Myocyte (in vitro differentiated cells): ENCODE measurements at regions not wholly inside any gene's neighbourhood (a gene's known extent, or its start where the extent isn't known, plus 50 kb on each side); places are given as distances from the start of the nearest gene placed in this dataset.
"Not testable (repeated sequence)": the region's sequence is repeated elsewhere in the genome, so short reads cannot be mapped to it uniquely, and the experiment has no call there.

ENCODE experiments used
- DNase-seq: peaks from one replicate; pipeline ENCODE4 v3.0.0-alpha.2; 2012; ENCODE audit warnings: low read depth

DNA sequence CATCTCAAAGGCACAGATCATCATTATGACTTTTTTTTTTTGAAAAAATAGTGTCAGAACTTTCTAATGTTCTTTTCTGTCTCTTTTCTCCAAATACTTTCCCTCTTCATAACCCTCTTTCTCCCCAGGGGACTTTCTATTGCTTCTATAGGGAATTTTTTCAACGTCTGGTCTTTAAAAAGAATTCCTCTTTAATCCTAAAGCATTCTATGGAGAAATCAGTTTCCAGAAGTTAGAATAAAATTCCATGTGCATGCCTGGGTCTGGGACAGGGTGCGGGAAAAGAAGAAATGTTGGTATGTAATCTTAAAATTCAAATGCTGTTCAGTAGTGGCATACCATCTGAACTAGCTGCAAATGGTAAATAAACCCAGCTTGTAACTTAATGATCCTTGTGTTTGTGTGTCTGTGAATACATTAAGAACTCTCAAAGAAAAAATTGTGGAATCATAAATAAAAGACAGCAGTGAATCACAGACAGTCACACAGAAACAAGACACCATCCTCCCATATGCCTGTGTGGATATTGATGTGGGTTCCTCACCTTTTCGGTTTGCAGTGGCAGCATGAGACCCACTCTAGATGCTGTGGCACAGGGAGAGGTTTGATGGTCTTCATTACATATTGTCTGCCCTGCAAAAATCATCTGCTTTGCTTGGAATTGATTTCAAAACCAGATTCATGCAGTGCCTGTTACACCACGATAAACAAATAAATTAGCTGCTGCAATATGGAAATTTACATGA lies 374.7 kb upstream of the NRP1 start:
- DNase-seq: no peak

- DNase-seq: no peak
These were observed 374.1 kb upstream of the NRP1 start for GRCh38 chr10:33708561-33708960.

- DNase-seq: peak; percentile 49
These were observed 372.3 kb upstream of the NRP1 start for GRCh38 chr10:33706746-33707145.

- peak; percentile 72 for DNase-seq
These were observed 371.7 kb upstream of the NRP1 start for GRCh38 chr10:33706191-33706590.

GRCh38 chr10:33704214-33704830 lies 369.9 kb upstream of the NRP1 start:
- DNase-seq: no peak

GRCh38 chr10:33703501-33704213 lies 369.2 kb upstream of the NRP1 start:
- no peak for DNase-seq

DNA sequence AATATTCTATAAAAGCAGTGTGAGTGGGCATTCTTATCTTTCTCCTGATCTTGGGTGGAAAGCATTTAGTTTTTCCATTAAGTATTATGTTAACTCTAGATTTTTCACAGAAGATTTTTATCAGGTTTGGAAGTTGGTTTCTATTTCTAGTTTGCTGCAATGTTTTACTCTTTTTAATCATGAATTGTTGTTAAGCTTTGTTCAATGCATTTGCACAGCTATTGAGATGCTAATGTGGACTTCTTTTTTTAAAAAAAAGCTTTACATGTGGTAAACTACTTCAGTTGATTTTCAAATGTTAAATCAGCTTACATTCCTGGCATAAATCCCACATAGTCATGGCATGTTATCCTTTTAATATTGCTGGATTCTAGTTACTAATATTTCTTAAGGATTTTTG lies 363.6 kb upstream of the NRP1 start:
- DNase-seq: no peak

DNA sequence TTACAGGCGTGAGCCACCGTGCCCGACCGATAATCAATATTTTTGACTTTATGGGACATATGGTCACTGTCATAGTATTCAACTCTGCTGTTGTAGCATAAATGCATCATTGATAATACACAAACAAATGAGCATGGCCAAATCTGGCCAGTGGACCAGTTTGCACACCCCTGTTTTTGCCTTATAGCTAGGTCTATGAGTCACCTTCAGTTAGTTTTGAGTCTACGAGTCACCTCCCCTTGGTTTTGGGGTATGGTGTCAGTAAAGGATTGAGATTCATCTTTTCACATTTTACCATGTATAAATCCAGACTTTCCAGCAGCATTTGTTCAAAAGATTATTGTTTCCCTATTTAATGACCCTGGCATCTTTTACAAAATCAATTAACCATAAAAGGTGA lies 362.5 kb upstream of the NRP1 start:
- DNase-seq: no peak

GRCh38 chr10:33695536-33695935 lies 361.1 kb upstream of the NRP1 start:
- no peak for DNase-seq

DNA sequence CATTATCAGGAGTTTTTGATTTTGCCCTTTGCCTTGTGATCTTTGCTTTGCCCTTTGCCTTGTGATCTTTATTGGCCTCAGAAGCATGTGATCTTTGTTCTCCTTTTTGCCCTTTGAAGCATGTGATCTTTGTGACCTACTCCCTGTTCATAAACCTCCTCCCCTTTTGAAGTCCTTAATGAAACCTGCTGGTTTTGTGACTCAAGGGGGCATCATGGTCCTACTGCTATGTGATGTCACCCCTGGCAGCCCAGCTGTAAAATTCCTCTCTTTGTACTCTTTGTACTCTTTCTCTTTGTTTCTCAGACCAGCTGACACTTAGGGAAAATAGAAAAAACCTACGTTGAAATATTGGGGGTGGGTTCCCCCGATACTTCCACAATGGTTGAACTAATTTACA lies 356.1 kb upstream of the NRP1 start:
- not testable (repeated sequence) for DNase-seq

GRCh38 chr10:33688506-33688905 lies 354.0 kb upstream of the NRP1 start:
- DNase-seq: no peak

DNA sequence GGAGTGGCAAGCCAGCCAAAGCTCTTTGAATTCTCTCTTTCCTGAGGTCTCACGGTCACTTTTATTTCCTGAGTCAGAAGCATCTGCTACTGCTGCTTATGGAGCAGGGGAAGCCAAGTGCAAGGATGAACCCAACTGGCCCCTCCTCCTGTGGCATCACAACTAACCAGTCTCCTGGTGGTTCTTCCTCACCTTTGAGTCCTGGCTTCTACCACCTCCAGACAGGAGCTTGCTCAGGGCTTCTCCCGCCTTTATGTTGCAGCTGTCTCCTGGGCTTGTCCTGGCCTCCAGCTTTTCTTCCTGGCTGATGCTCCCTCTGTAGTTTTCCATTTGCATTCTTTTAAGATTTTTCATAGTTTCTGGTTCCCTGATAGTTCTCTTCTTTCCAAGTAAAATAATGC lies 349.7 kb upstream of the NRP1 start:
- DNase-seq: no peak

DNA sequence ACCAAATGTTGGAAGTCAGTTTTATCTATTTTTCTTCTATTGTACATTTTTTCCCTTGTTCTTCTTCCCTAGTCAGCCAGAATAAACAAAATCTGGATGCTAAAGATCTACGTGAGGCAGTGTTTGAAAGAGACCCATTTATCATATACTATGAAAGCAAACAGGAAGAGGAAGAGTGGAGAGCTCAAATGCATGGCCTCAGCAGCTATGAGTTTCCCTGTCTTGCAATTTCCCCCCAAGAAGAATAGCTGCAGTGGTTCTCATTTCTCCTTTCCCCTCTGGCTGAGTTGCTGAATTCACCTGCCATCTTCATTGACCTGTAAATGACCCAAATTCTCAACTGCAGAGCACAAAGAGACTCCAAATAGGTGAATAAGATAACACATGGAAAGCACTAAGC lies 347.1 kb upstream of the NRP1 start:
- DNase-seq: no peak

- peak; percentile 25 for DNase-seq
These were observed 345.6 kb upstream of the NRP1 start for GRCh38 chr10:33680036-33680435.

- no peak for DNase-seq
These were observed 342.3 kb upstream of the NRP1 start for GRCh38 chr10:33676606-33677339.

DNA sequence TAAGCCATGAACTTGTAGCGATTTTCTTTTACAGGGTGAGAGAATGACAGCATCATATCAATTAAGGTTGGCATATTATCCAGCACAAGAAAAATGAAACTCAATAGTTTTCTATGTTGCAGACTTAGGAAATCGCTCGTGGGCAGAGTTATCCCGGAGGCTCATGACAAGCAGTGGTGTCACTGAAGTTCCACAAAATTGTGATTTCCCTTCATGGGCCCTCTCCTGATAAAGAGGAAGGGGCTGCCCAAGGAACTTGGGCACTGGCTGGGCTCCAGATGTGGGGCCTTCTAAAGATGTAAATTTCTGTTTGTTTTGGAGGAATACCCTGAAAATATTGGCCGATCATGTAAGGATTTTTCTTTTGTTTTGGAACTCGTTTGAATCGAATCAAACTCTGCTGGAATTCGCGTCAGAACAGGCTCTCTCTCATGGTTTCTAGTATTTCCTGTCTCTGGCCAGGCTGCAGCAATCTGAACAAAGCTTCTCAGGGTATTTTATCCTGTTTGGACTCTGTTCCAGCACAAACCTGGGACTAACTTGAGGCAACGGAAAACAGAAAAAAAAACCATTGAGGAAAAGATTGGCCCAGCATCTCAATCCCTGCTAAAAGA lies 340.6 kb upstream of the NRP1 start:
- DNase-seq: no peak

DNA sequence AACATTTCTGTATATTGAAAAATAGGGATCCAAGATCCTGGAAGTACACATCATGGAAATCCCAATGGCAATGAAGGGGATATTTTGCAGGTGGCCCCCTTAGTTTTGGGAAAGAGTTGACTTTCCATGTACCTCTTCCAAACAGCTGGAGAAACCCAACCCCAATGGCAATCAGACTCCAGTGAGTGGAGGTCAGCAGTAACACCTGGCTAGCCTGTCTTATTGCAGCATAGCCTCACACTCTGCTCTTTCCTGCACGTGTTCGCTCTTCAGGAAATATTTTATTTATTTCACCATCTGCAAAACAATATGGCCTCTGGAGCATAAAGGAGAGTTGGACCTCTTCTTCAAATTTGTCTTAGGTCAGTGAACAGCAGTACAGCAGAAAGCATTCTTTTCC lies 340.0 kb upstream of the NRP1 start:
- no peak for DNase-seq

- DNase-seq: no peak
These were observed 339.5 kb upstream of the NRP1 start for GRCh38 chr10:33673839-33674415.

GRCh38 chr10:33669904-33670303 lies 335.4 kb upstream of the NRP1 start:
- DNase-seq: no peak

- no peak for DNase-seq
These were observed 332.4 kb upstream of the NRP1 start for GRCh38 chr10:33666686-33667480.
